ENCODE measurements at regions not wholly inside any gene's neighbourhood (a gene's known extent, or its start where the extent isn't known, plus 50 kb on each side); places are given as distances from the start of the nearest gene placed in this dataset.

DNA sequence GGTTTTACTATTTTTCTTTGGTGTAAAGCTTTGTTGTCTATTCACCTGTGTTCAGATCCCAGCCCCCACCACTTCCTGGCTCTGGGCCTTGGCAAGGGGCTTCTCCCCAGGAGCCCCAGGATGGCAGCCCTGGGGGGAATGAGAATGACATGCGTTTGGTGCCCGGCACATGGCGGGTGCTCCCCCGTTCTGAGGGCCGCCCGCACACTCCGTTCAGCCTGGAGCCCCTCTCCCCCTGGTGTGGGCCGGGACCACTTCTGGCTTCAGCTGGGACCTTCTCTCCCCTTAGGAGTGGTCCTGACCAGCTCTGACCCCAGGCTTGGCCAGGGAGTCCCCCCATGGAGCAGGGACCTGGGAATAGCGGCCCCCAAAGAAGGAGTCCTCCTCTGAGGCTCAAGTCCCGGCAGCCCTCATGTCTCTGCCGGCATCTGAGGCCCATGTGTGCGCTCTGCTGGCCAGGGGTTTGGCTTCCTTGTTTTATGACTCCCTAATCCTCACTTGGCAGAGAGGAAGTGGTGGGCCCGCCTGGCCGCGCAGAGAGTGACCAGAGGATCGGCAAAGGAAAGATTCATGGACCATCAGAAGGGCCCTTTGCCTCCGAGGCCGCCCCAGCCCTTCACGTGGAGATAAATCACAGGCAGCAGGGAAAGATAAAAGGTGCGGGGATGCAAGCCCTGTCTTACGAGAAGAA lies 57.0 kb upstream of the LMX1B start:
- no peak for TF ChIP-seq POLR2A (IDR thresholded peaks at IDR 0.05)
- TF ChIP-seq, protein P1, sequence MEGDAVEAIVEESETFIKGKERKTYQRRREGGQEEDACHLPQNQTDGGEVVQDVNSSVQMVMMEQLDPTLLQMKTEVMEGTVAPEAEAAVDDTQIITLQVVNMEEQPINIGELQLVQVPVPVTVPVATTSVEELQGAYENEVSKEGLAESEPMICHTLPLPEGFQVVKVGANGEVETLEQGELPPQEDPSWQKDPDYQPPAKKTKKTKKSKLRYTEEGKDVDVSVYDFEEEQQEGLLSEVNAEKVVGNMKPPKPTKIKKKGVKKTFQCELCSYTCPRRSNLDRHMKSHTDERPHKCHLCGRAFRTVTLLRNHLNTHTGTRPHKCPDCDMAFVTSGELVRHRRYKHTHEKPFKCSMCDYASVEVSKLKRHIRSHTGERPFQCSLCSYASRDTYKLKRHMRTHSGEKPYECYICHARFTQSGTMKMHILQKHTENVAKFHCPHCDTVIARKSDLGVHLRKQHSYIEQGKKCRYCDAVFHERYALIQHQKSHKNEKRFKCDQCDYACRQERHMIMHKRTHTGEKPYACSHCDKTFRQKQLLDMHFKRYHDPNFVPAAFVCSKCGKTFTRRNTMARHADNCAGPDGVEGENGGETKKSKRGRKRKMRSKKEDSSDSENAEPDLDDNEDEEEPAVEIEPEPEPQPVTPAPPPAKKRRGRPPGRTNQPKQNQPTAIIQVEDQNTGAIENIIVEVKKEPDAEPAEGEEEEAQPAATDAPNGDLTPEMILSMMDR (IDR thresholded peaks at IDR 0.05): no peak
- no peak for TF ChIP-seq POLR2AphosphoS5 (IDR thresholded peaks at IDR 0.05)
- TF ChIP-seq EP300 (IDR thresholded peaks at IDR 0.05): no peak
- no peak overlapping the region for H3K27ac ChIP-seq
- 80 to 88% methylated on average over 2 to 5 of the region's 21 CpGs for WGBS, 2 donors (ENCODE audit: low coverage in 1 of 2)
- peaks cover 11% of the 10 kb centered on the region for H3K27me3 ChIP-seq
- no peaks in the 10 kb centered on the region for H3K4me1 ChIP-seq
- no peak overlapping the region for H3K4me3 ChIP-seq
- no peak for ATAC-seq
- H3K9me3 ChIP-seq: peaks cover 0 to 4% (median 0%) of the 10 kb centered on the region in 3 donors
- H3K36me3 ChIP-seq: no peaks in the 10 kb centered on the region

DNA sequence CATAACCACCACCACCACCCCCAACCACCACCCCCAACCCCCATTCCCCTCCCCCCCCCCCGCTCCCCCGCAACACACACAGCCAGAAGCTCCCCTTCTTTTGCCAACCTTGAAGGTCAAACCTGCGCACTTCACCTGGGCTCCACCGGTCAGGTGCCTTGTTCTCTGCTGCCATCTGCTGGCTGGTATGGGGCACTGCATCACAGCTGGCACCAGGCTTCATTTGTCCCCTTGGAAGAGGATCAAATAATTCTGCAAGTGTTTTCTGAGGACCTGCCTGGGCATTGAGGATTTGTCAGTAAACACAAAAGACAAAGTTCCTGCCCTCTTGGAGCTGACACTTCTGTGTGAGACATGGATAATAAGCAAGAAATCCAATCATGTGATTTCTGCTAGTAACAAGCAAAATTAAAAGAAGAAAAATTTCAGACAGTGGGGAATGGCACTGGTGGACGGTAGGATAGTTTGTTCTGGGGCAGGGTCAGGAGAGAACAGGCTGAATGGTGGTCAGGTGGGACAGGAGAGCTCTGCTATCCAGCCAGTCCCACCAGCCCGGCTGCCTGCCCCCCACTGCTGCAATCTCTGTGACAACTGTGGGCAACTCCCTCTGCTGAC lies 55.6 kb upstream of the LMX1B start:
- Histone ChIP-seq H3K9me3 (peaks cover 0 to 4% (median 0%) of the 10 kb centered on the region in 3 donors), H3K4me3 (no peak overlapping the region), H3K27ac (no peak overlapping the region), H3K36me3 (no peaks in the 10 kb centered on the region), H3K27me3 (peaks cover 25% of the 10 kb centered on the region), H3K4me1 (no peaks in the 10 kb centered on the region)
- TF ChIP-seq POLR2A (IDR thresholded peaks at IDR 0.05) (no peak), EP300 (IDR thresholded peaks at IDR 0.05) (no peak), POLR2AphosphoS5 (IDR thresholded peaks at IDR 0.05) (no peak)
- TF ChIP-seq, protein P1 (IDR thresholded peaks at IDR 0.05): peak in 3 of 4 experiments; percentile 83 to 91 (median 90)
- ATAC-seq: peak; percentile 63
- WGBS, 2 donors (ENCODE audit: low coverage in 1 of 2): 25 to 27% methylated on average over 2 to 3 of the region's 6 CpGs

DNA sequence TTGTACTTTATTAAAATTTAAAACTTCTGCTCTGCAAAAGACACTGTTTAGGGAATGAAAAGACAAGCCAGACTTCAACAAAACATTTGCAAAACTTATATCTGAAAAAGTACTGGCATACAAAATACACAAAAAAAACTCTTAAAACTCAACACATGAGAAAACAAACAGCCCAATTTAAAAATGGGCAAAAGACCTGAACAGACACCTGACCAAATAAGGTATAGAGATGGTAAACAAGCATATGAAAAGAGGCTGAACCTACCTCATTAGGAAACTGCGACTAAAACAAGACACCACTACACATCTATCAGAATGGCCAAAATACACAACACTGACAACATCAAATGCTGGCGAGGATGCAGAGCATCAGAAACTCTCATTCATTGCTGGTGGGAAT lies 54.4 kb upstream of the LMX1B start:
- Histone ChIP-seq H3K4me1 (no peaks in the 10 kb centered on the region), H3K27ac (no peak overlapping the region), H3K27me3 (peaks cover 36% of the 10 kb centered on the region), H3K9me3 (peaks cover 0 to 4% (median 0%) of the 10 kb centered on the region in 3 donors), H3K4me3 (no peak overlapping the region), H3K36me3 (no peaks in the 10 kb centered on the region)
- WGBS, 2 donors (ENCODE audit: low coverage in 1 of 2): 78 to 100% methylated on average over 2 of the region's 2 CpGs
- no peak for ATAC-seq
- TF ChIP-seq, protein P1 (IDR thresholded peaks at IDR 0.05): no peak
- TF ChIP-seq POLR2A (IDR thresholded peaks at IDR 0.05) (no peak), POLR2AphosphoS5 (IDR thresholded peaks at IDR 0.05) (no peak), EP300 (IDR thresholded peaks at IDR 0.05) (no peak)

GRCh38 chr9:126561582-126561981 lies 52.1 kb upstream of the LMX1B start:
- H3K27ac ChIP-seq: no peak overlapping the region
- H3K27me3 ChIP-seq: peaks cover 55% of the 10 kb centered on the region
- TF ChIP-seq POLR2A (IDR thresholded peaks at IDR 0.05) (no peak), POLR2AphosphoS5 (IDR thresholded peaks at IDR 0.05) (no peak)
- no peaks in the 10 kb centered on the region for H3K36me3 ChIP-seq
- no peak for ATAC-seq
- no peaks in the 10 kb centered on the region for H3K4me1 ChIP-seq
- 21 to 38% methylated on average over 5 to 9 of the region's 9 CpGs for WGBS, 2 donors (ENCODE audit: low coverage in 1 of 2)
- no peak overlapping the region for H3K4me3 ChIP-seq
- H3K9me3 ChIP-seq: peaks cover 0 to 4% (median 0%) of the 10 kb centered on the region in 3 donors

GRCh38 chr9:126563556-126563955 lies 50.2 kb upstream of the LMX1B start:
- ATAC-seq: no peak
- H3K27ac ChIP-seq: no peak overlapping the region
- no peaks in the 10 kb centered on the region for H3K36me3 ChIP-seq
- peaks cover 65% of the 10 kb centered on the region for H3K27me3 ChIP-seq
- TF ChIP-seq, protein P1 (IDR thresholded peaks at IDR 0.05): no peak
- TF ChIP-seq POLR2A (IDR thresholded peaks at IDR 0.05): no peak
- TF ChIP-seq EP300 (IDR thresholded peaks at IDR 0.05): no peak
- no peak for TF ChIP-seq POLR2AphosphoS5 (IDR thresholded peaks at IDR 0.05)
- no peak overlapping the region for H3K4me3 ChIP-seq
- peaks cover 0 to 4% (median 0%) of the 10 kb centered on the region in 3 donors for H3K9me3 ChIP-seq
- WGBS, 2 donors (ENCODE audit: low coverage in 1 of 2): no CpG with 5 or more reads among the region's 4 CpGs
- H3K4me1 ChIP-seq: no peaks in the 10 kb centered on the region

Data from gastroesophageal sphincter (tissue), 4 donors.